ENCODE measurements at regions not wholly inside any gene's neighbourhood (a gene's known extent, or its start where the extent isn't known, plus 50 kb on each side); places are given as distances from the start of the nearest gene placed in this dataset.

DNA sequence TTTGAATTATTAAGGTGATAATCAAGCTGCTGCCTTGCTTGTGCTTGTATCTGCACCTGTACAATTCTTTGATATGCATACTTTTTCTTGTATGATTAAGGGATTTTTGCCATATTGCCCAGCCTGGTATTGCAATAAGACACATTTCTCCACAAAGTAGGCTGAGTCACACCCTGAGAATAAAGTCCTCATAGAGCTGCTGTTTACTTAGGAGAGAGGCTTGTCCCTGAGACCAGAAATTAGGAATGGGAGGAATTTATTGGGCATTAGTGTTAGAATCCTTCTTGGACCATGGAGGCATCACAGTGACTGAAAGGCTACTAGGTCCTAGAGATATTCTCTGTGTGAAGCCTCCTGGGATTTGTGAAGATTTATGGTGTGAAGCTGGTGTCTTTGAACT is 506.8 kb upstream of the FBXO33 start:
- DNase-seq = no peak

DNA sequence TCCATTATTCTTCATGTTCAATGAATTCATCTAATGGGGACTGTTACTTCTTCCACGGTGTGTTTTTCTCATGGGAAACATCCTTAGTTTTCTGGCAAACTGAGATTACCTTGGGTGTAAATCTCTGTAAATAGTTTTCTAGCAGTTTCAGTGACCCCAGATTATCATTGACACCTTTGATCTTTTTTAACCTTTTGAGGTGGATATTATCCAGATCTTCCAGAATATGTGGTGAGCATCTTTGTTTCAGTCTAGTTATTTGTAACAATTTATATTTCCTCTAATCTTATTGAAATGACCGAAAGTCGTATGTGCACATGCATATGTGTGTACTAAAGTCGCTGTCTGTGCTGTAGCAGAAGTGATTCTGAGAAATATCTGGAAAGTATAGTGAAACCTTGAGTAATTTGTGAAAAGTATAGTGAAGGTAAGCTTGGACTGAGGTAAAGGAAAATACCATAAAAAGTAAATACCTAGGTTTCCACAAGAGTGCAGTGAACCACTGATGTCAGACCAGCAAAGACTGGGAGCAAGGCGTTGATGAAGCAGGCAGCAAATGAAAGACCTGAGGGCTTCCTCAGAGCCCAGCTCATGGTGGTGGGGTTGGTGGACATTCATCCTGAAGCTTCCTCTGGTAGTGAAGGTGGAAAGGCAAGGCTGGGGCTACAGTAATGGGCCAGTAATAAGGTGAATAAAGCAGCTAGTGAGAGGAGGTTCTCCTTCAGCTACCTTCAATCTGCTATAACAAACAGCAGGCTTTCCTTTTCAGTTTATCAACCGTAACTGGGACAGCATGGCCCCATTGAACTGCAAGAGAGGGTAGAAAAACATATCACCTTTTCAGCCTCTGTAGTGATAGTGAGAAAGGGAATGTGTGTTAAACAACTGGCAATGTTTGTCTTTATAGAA is 480.2 kb upstream of the FBXO33 start:
- no peak for DNase-seq

DNA sequence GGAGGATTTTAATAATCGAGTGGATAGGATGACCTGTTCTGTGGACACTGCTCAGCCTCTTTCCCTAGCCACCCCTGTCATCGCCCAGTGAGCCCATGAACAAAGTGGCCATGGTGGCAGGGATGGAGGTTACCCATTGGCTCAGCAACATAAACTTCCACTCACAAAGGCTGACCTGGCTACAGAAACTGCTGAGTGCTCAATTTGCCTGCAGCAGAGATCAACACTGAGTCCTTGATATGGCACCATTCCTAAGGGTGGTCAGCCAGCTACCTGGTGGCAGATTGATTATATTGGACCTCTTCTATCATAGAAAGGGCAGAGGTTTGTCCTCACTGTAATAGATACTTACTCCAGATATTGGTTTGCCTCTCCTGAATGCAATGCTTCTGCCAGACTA is 465.4 kb upstream of the FBXO33 start:
- DNase-seq = no peak

DNA sequence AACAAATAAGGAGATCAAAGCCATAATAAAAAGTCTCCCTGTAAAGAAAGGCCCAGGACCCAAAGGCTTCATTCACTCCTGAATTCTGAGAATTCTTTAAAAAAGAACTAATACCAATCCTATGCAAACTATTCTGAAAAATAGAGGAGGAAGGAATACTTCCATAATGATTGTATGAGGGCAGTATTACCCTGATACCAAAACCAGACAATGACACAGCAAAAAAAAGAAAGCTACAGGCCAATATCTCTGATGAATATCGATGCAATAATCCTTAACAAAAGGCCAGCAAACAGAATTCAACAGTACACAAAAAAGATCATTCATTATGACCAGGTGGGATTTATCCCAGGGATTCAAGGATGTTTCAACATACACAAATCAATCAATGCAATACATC is 457.8 kb upstream of the FBXO33 start:
- no peak for DNase-seq

DNA sequence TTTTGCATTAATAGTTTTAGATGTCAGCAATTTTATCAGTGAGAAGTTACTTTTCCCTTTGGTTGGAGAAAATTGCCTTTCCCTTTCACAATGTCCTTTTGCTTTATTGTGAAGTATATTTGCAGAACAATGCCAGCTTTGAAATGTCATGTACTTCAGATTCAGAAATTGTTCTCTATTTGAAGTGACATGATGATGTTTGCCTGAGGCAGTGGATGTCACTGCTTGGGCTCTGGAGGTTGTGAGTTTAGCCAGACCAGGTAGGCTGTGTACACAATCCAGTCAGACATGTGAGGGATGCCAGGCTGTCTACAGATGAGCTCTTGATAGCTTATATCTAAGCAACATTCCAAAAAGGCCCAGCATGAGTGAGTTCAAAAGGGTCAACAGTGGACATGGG is 451.9 kb upstream of the FBXO33 start:
- no peak for DNase-seq

DNA sequence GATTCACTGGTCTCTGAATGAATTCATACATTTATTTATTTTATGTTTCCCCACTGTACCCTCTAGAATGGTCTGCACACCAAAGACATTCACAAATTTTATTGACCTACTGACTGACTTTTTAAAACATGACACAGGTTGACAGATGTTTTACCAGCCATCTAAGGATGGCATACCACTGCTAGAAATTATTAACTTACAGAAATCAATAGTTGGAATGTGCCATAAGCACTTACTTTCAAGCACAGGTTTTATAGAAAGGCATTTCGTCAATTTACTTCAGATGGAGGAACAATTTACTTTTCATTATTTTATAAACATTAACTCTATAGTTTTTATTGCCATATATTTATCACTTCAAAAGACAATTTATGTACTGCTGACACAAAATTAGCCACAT is 448.7 kb upstream of the FBXO33 start:
- DNase-seq = no peak

DNA sequence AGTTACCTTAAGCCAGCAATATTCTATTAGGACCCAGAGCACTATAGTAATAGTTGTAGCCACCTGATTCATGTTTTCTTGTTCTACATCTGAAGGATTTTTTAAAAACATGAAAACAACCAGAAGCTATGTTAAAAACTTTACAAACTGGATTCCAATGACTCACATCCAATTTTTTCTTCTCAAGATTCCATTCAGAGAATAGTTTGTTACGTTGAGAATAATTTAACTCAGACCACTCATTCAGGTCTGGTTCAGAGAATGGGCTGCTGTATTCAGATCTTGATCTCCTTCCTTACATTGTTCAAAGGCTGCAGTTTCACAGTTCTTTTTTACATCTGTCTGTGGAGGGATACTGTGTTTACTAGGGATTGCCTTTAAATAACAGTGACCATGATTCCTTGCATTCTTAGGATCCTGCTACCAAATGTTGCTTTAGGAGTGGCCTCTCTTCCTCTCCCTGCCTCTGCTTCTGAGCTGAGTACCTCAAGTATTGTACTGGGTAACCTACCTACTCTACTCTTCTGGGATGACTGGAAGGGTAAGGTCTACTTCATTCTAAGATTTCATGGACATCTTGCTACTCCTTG is 448.0 kb upstream of the FBXO33 start:
- no peak for DNase-seq

DNA sequence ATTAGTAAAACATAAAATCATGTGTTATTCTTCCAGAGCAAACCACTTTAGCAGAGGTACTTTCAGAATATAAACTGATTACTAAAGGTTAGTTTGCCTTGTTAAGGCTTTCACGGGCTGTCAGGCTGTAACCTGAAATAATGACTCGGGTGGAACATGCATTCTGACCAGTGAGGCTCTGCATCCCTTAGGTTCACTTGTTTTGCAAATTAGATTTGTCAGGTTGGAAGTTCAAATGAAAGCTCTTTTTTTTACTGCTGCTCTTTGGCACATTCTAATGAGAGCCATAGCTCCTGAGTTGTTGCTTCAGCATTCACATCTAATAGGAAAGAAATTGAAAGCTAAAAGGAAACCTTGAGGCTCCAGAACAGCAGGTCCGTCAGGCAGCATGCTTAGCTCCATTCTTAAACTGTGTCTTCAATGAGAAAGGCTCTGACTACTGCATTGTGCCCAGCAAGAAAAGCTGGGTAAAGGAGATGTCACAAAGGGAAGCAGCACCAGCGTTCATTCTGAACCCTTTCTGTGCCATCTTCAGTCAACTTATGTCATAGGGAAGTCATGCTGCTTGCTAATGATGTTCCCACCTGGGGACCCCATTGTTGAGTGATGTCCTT is 445.5 kb upstream of the FBXO33 start:
- no peak for DNase-seq

DNA sequence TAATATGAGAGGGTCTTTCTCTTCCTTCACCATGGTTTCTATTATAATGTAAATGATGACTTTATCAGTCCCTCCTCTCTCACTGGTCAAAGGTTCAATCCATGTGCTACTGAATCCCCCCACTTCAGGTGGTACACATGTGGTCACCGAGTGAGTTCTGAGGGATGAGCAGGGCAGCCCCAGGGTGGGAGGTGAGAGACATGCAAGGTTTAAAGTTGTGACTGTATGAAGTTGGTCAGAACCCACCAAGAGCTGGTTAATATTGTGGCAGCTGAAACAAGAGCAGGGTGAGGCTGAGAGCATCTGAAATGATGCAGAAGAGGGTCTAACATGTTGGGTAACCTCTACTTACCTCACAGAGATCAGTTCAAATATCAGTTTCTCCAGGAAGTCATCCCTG is 444.7 kb upstream of the FBXO33 start:
- no peak for DNase-seq

DNA sequence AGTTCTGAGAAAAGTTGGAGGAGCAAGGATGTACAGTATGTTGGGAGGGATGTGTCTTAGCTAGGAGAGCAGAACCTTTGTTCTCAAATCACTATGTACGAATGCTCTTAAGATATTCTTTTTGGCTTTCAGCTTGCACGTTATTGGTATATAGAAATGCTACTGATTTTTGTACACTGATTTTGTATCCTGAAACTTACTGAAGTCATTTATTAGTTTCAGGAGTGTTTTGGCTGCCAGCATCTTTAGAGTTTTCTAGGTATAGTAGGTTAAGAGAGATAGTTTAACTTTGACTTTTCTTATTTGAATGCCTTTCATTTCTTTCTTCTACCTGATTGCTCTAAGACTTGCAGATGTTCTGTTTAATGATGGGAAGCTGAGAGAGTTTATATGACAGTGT is 442.8 kb upstream of the FBXO33 start:
- DNase-seq = no peak

DNA sequence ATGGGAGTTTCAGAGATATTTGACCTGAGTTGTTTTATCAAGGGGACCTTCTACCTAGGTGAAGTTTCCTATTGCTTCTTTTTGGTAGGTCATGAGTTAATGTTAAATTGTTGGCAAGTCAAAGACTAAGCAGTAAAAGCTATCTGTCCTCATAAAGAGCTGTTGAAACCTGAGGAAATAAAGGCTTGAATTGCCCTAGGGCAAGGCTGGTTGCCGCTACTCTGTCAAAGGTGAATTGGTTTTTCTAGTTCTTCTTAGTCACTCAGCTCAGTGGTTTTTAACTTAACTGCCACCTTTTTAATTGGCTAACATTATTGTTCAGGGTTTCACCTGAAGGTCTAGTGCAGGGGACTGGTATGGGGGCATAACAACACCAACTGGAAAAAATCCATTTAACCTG is 441.6 kb upstream of the FBXO33 start:
- no peak for DNase-seq

DNA sequence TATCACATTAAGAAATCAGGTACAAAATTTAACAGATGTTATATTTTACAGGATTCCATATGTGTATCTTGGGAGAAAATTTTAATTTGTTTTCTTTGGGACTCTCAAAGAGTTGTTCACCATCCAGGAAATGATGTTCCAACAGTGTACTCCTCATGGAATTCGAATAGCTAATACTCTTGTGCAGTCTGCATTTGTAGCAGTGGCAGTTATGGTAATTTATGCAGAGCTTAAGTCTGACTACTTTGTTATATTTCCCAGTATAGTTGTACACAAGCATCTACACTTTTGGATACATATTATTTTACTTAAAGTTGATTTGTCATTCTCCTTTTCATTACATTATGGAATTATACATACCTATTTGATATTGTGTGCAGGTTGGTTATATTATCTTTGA is 436.7 kb upstream of the FBXO33 start:
- DNase-seq = no peak

DNA sequence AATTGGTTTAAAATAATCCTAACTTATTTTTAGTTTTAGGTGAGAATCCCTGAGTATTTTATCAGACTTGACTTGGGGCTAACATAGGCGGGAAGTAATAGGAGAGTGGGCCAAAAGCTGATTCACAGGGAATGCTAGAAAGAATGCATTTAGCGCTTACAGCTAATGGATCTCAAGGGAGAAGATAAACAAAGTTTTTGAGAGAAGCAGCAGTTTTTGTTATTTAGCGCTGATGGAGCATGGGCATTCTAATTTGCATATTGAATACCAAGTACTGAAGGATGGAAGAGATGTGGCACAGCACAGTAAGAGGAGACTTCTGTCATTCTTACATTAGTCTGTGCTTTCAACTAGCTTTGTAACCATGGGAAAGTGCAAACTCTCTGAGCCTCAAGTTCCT is 436.0 kb upstream of the FBXO33 start:
- no peak for DNase-seq

DNA sequence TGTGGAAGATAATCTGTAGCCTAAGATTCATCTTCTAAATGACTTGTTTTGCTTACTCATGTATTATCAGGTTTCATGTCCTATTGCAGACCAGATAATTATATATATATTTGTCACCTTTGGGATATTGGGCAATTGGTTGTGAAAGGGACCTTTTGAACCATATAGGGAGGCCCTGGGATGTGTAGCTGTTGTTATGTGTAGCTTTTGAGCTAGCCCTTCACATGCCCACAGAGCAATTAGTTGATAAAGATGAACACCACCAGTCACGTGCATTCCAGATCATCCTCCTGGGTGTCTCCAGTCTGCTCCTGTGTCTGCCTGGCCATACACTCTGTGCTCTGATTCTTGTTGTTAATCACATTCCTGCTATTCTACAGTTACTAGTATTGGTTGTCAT is 431.2 kb upstream of the FBXO33 start:
- no peak for DNase-seq

DNA sequence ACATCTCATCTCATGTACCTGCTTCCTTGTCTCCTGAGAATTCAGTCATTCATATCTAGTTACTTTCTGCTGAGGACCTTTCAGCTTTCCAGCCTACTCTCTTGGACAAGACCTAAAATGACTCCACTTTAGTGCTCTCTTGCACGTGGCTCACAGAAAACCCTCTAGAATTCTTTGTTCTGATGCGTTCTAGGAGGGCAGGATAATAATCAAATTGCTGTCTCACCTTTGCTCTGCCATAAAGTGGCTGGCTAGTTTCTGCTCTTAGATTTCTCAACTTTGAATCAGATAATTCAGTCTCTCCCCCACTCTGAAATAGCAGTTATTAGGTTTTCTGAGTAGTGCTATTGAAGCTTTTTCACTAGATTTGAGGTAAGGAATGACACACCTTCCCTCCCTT is 429.5 kb upstream of the FBXO33 start:
- no peak for DNase-seq

DNA sequence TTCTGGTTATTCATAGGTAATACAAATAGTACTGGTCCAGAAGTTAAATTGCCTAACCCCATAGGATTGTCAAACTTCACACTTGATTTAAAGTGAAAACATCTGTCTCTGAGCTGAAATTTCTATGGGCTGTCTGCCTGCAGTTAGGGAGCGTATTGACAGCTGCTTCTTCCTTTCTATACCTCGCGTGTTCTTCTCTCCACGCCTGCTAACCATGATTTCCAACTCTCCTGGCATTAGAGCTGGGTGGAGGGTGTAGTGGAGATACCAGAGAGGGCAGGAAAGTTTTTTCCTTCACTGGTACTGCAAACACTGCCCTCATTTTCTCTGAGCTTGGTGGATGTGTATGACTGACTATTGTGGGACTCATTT is 429.0 kb upstream of the FBXO33 start:
- DNase-seq = no peak

DNA sequence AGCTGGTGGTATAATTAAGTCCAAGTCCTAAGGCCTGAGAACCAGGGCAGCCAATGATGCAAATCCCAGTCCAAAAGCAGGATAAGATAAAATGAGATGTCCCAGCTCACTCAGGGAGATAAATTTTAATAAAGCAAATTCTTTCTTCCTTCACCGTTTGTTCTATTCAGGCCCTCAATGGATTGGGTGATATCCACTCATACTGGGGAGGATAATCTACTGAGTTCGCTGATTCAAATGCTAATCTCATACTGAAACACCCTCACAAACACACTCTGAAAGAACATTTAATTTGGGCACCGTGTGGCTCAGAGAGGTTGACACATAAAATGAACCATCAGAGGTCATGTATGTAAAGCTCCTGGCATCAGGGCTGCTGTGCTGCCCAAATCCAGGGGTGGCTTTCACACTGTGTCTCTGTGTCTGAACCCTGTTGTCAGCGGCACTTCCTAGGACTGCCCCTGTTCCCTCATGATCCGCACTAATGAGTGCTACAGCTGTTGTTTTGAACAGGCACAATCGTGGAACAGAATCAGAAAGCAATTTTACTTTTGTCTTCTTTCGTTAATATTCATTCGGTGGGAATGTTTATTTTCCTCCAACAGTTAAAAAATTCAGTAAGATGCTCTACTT is 428.5 kb upstream of the FBXO33 start:
- no peak for DNase-seq

DNA sequence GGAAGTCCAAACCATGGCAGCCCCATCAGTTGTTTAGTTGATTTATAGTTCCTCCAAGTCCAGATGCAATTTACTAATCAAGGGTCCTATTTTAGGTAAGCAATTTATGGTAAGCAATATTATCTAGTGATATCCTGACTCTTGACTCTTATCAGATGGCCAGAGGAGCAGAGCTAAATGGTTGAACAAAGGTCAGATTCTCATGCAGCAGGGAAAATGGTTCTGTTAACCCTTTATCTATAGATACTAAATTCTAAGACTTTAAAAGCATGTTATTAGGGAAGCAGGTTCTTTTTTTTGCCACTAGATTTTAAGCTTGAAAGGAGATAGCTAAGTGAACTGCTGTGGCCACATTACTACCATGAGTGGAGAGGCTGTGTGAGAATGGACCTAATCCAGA is 427.1 kb upstream of the FBXO33 start:
- DNase-seq = no peak

DNA sequence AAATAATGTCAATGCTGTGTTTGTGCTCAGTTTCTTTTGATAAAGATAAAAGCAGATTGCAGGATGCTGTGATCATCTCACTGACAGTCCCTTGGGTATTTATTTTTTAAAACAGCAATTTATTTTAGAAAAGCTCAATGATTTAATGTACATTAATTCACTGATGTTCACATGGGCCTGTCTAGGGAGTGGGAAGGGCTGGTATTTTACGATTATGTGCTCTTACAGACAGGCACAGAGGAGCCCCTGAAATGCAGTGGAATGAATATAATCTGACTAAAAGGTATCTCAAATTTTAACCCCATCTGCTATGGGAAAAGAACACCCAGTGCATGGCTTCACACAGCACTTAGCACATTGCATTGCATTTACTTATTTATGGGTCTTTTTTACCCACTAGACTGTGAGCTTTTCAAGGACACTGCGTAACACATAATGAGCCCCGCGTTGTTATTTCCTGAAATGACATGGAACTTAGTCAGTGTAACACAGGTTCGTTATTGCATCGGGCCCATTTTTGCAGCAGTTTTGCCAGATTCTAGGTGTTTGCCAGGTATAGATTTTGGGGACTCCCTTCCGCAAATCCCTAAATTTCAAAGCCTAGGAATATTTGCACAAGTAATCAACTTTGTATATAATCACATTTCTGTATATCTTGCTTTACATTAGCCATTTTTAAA is 425.3 kb upstream of the FBXO33 start:
- DNase-seq = no peak

DNA sequence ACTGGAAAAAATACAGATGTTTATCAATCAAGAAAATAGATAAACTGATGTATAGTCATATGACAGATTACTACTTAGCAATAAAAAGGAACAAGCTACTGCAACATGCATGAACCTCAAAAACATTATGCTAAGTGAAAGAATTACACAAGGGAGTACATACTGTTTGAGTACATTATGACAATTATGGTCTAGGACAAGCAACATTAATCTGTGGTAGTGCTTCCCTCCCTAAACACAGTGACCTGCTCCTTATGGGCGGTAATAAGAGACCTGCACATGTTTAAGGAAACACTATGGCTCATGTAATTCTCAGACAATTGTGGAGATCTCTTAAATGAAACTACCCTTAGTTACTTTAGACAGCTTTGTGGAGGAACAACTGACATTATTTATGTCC is 421.2 kb upstream of the FBXO33 start:
- no peak for DNase-seq

DNA sequence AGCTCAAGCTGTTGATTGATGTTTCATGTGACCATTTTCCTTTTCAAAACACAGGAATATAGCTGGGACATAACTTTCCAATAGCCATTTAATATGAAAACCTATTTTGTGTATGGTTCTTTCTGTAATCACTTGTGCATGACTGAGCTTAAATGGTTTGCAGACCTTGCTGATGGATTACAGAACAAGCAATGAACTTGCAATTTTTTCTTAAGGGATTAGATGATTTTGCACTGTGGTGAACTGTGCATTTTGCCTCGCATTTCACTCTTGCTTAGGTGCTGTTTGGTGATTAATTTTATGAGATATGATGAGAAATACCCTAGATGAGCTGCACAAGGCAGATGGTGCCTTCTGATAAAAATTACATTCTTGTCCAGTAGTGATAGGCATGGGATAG is 419.0 kb upstream of the FBXO33 start:
- no peak for DNase-seq

DNA sequence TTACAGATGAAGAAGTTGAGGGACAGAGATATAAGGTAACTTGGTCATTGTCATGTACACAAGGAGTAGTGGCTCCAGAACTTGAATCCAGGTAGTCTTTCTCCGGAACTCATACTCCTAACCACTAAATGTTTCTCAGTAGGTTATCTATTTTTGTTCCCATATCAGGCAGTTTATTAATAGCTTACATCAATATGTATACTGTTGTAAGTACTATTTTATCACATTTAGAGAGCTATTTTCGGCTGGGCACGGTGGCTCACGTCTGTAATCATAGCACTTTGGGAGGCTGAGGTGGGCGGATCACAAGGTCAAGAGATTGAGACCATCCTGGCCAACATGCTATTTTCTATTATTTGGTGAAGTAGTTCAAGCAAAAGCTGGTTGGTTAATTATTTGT is 415.6 kb upstream of the FBXO33 start:
- DNase-seq = no peak

DNA sequence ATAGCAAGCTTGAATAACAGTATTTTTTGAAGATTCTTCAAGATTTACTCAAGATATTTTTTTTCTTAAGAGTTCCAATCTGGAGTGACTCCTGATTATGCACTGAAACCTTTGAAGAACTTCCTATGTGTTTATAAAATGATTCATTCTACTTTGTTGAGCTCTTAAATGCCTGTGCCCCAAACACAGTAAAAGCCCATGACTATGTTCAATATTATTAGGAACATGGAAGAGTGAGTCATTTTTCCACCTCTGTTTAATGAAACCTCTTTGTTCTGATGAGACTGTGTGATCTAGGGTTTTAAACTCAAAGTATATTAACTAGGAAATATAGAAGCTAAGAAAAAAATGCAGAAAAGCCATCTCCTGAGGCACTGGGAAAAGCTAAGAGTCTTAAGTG is 415.0 kb upstream of the FBXO33 start:
- DNase-seq = no peak
